Astrocyte (in vitro differentiated cells and primary cell): ENCODE measurements at regions not wholly inside any gene's neighbourhood (a gene's known extent, or its start where the extent isn't known, plus 50 kb on each side); places are given as distances from the start of the nearest gene placed in this dataset.

Source experiments
- CTCF ChIP-seq: IDR thresholded peaks from 2 replicates; pipeline ENCODE4 v1.5.1; 2011; ENCODE audit warnings: low read depth, mild to moderate bottlenecking, inconsistent platforms, low read length, moderate library complexity; ENCODE audit not compliant: insufficient read depth
- EZH2 ChIP-seq: IDR thresholded peaks from 2 replicates; pipeline ENCODE4 v1.6.1; 2012; ENCODE audit warnings: mild to moderate bottlenecking, low read length, inconsistent platforms; ENCODE audit not compliant: insufficient read depth

DNA sequence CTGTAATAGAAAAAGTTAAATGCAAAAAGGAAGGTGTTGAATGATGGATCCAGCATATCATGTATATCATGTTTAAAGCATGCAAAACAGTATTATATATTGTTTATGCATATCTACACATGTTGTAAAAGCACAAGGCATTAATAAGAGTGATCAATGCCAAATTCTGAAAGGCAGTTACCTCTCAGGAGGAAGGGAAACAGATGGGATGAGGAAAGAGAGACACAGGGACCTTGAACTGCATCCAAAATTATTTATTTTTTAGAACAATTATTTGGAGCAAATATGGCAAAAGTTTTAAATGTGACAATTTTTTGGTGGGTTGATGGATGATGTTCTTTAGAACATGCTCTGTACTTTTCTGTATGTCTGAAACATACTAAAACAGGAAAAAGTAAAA lies 193.4 kb downstream of the CLCN4 start:
- TF ChIP-seq CTCF: no peak
- no peak for TF ChIP-seq EZH2
